ENCODE measurements at regions not wholly inside any gene's neighbourhood (a gene's known extent, or its start where the extent isn't known, plus 50 kb on each side); places are given as distances from the start of the nearest gene placed in this dataset.

DNA sequence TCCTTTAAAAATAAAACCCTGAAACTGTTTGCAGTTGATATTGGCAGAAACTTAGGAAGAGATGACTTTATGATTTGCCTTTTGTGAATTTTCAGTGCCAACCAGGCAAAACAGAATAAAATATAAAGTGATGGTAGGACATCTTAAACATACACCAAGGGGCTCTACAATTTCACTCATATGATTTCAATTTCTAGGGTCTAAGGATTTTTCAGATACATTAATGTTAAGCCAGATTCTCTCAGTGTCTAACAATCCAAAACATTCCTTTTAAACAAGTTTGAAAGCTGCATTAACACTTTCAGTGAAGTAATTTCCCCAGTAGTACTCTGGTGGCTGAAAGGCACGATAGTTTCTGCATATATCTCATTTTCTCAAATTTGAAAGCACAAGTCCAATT, 1262.0 kb upstream of the ADGRL3 start:
- Mint-ChIP-seq H3K27ac (ENCODE audit: low read depth) (no peak overlapping the region), H3K4me3 (no peak overlapping the region), H3K27me3 (no peaks in the 10 kb centered on the region), H3K9me3 (peaks cover 18% of the 10 kb centered on the region), H3K36me3 (ENCODE audit: insufficient read depth) (peaks cover under 1% of the 10 kb centered on the region), H3K4me1 (no peaks in the 10 kb centered on the region)
- no peak for ATAC-seq (replicated peaks; ENCODE audit: extremely low read depth, poor library complexity, severe bottlenecking)
- DNase-seq (ENCODE audit: low spot score in 2 of 2), result no peak

DNA sequence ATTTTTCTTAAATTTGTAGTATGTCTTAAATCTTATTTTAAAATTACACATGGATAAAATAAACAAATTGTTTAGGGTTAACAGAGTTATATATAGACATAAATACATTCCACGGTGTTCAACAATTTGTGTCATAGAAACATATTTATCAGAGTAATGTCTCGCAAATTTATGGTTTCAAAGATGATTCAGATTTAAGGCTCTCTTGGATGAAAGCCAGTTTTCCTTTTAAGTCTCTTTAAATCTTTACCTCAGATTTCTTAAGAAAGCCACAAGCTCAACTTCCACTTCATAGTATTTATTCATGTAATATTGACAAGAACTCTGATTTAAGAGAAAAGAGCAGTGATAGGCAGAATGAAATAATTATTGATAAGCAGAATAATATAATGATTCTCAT, 1254.8 kb upstream of the ADGRL3 start:
- Mint-ChIP-seq H3K4me3 (no peak overlapping the region), H3K4me1 (no peaks in the 10 kb centered on the region), H3K36me3 (ENCODE audit: insufficient read depth) (no peaks in the 10 kb centered on the region), H3K9me3 (peaks cover 35% of the 10 kb centered on the region), H3K27ac (ENCODE audit: low read depth) (no peak overlapping the region), H3K27me3 (no peaks in the 10 kb centered on the region)
- ATAC-seq (replicated peaks; ENCODE audit: extremely low read depth, poor library complexity, severe bottlenecking), result no peak
- DNase-seq (ENCODE audit: low spot score in 2 of 2), result no peak

DNA sequence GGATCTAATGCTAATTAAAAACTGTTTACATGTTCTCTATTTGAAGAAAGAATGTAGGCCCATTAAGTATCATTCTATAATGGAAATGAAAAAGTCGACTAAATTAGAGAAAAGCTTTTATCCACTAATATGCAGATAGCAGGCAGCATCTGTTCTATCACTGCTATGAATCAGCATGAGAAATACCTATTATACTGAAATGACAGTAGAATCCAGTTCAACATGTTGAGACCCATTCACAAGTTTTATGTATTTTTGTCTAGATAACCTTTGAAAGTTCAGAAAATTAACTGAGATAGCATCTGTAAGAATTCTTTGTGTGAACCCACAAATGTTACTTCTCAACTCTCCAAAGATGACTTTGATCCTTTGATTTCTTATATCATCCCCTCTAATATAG, 1254.4 kb upstream of the ADGRL3 start:
- Mint-ChIP-seq H3K4me3 (no peak overlapping the region), H3K27me3 (no peaks in the 10 kb centered on the region), H3K4me1 (no peaks in the 10 kb centered on the region), H3K9me3 (peaks cover 39% of the 10 kb centered on the region), H3K36me3 (ENCODE audit: insufficient read depth) (no peaks in the 10 kb centered on the region), H3K27ac (ENCODE audit: low read depth) (no peak overlapping the region)
- ATAC-seq (replicated peaks; ENCODE audit: extremely low read depth, poor library complexity, severe bottlenecking), result no peak
- no peak for DNase-seq (ENCODE audit: low spot score in 2 of 2)

DNA sequence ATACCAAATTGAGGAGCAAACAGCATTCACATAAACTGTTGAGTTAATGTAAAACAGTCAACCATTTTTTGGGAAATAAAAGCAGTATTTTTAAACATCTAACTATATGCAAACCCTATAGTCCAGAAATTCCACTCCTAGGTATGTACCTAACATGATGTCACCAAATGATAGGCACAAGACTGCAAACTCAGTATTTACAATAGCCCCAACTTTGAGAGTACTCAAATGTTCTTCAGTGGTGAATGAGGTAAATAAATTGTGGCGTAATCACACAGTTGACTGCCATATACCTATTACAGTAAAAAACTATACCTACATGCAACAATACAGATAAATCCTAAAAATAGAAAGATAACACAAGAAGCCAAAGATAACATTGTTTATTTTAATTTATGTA, 1243.8 kb upstream of the ADGRL3 start:
- peaks cover 31% of the 10 kb centered on the region for H3K9me3 Mint-ChIP-seq
- DNase-seq (ENCODE audit: low spot score in 2 of 2) (no peak), ATAC-seq (replicated peaks; ENCODE audit: extremely low read depth, poor library complexity, severe bottlenecking) (no peak)
- H3K4me1 Mint-ChIP-seq, result no peaks in the 10 kb centered on the region
- H3K4me3 Mint-ChIP-seq, result no peak overlapping the region
- H3K36me3 Mint-ChIP-seq (ENCODE audit: insufficient read depth), result peaks cover 2% of the 10 kb centered on the region
- no peaks in the 10 kb centered on the region for H3K27me3 Mint-ChIP-seq
- no peak overlapping the region for H3K27ac Mint-ChIP-seq (ENCODE audit: low read depth)

DNA sequence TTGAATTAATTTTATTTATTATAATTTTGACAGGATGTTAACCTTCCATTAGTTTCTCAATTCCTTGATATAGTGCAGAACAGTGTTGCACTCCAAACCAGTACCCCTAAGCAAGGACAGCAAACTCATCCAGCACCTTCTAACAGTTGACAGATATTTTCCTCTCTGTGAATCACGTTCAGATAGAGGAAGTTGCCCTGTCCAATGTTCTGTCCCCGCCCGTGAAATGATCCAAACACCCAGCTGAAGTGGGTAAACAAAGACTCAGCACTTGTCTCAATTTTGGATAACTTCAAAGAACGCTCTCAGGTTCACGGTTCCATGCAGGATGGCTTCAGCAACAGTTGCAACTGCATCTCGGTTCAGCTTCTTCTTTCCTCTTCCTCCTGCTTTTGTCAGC, 1240.0 kb upstream of the ADGRL3 start:
- DNase-seq (ENCODE audit: low spot score in 2 of 2) (no peak), ATAC-seq (replicated peaks; ENCODE audit: extremely low read depth, poor library complexity, severe bottlenecking) (no peak)
- Mint-ChIP-seq H3K9me3 (peaks cover 28% of the 10 kb centered on the region), H3K4me3 (no peak overlapping the region), H3K27ac (ENCODE audit: low read depth) (no peak overlapping the region), H3K27me3 (no peaks in the 10 kb centered on the region), H3K36me3 (ENCODE audit: insufficient read depth) (no peaks in the 10 kb centered on the region), H3K4me1 (no peaks in the 10 kb centered on the region)

DNA sequence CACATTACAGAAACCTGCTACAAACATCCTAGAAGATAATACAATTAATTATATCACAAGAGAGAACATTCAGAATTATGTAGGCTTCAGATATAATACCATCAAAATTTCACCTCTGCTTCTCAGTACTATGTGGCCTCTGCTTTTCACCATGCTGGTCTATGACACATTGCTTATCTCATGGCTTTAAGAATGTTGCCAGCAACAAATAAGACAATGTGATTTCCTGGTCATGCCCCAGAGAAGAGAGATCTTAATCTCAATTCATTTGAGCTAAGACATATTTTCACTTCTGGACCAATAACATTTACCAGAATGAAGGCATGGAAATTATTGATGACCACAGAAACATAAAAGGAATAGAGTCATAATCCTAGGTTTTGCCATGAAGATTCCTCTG, 1233.4 kb upstream of the ADGRL3 start:
- Mint-ChIP-seq H3K27me3 (no peaks in the 10 kb centered on the region), H3K4me3 (no peak overlapping the region), H3K36me3 (ENCODE audit: insufficient read depth) (no peaks in the 10 kb centered on the region), H3K9me3 (peaks cover 33% of the 10 kb centered on the region), H3K4me1 (no peaks in the 10 kb centered on the region), H3K27ac (ENCODE audit: low read depth) (no peak overlapping the region)
- ATAC-seq (replicated peaks; ENCODE audit: extremely low read depth, poor library complexity, severe bottlenecking) (no peak), DNase-seq (ENCODE audit: low spot score in 2 of 2) (no peak)

DNA sequence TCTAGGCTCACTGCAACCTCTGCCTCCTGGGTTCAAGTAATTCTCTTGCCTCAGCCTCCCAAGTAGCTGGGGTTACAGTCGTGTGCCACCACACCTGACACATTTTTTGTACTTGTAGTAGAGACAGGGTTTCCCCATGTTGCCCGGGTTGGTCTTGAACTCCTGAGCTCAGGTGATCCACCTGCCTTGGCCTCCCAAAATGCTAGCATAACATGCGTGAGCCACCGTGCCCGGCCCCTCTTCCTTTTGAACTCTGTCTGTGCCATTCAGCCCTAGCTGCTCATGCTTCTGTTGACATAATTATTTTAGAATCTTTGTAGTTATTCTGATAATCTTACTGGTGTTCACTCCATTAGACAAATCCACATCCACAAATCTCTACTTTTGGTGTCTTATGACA, 1231.3 kb upstream of the ADGRL3 start:
- H3K9me3 Mint-ChIP-seq, result peaks cover 27% of the 10 kb centered on the region
- no peaks in the 10 kb centered on the region for H3K36me3 Mint-ChIP-seq (ENCODE audit: insufficient read depth)
- no peaks in the 10 kb centered on the region for H3K4me1 Mint-ChIP-seq

DNA sequence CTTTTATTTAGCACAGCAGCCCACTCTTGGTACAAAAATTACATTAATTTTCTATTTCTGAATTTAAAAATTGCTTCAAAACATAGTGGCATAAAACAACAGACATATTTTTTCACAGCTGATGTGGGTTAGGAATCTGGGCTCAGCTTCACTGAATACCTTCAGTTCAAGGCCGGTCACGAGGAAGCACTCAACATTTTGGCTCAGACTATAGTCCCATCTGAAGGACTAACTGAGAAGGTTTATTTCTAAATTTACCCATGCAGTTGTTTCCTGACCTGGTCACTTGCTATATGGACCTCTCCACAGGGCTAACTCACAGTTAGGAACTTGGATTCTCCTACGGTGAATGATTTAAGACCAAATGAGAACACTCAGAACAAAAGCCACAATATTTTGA, 1230.2 kb upstream of the ADGRL3 start:
- Mint-ChIP-seq H3K27me3 (no peaks in the 10 kb centered on the region), H3K4me3 (no peak overlapping the region), H3K9me3 (peaks cover 27% of the 10 kb centered on the region), H3K27ac (ENCODE audit: low read depth) (no peak overlapping the region), H3K4me1 (no peaks in the 10 kb centered on the region), H3K36me3 (ENCODE audit: insufficient read depth) (no peaks in the 10 kb centered on the region)
- DNase-seq (ENCODE audit: low spot score in 2 of 2), result no peak
- ATAC-seq (replicated peaks; ENCODE audit: extremely low read depth, poor library complexity, severe bottlenecking), result no peak

More for the DNA sequence above, 1231.3 kb upstream of the ADGRL3 start:
- Mint-ChIP-seq H3K27ac (ENCODE audit: low read depth) (no peak overlapping the region), H3K4me3 (no peak overlapping the region), H3K27me3 (no peaks in the 10 kb centered on the region)
- ATAC-seq (replicated peaks; ENCODE audit: extremely low read depth, poor library complexity, severe bottlenecking) (no peak), DNase-seq (ENCODE audit: low spot score in 2 of 2) (no peak)

DNA sequence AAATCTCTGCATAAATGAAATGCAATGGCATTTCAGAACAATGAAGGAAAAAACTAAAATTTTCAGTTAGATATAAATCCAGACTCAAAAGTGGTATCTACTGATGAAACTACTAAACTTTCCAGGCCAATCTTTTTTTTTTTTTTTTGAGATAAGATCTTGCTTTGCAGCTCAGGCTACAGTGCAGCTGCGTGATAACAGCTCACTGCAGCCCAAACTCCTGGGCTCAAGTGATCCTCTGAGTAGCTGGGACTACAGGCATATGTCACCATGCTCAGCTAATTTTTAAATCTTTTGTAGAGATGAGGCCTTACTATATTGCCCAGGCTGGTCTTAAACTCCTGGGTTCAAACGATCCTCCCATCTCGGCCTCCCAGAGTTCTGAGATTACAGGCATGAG, 1228.2 kb upstream of the ADGRL3 start:
- Mint-ChIP-seq H3K4me1 (no peaks in the 10 kb centered on the region), H3K27ac (ENCODE audit: low read depth) (no peak overlapping the region), H3K36me3 (ENCODE audit: insufficient read depth) (no peaks in the 10 kb centered on the region), H3K27me3 (no peaks in the 10 kb centered on the region), H3K4me3 (no peak overlapping the region), H3K9me3 (peaks cover 36% of the 10 kb centered on the region)
- DNase-seq (ENCODE audit: low spot score in 2 of 2) (no peak), ATAC-seq (replicated peaks; ENCODE audit: extremely low read depth, poor library complexity, severe bottlenecking) (no peak)

DNA sequence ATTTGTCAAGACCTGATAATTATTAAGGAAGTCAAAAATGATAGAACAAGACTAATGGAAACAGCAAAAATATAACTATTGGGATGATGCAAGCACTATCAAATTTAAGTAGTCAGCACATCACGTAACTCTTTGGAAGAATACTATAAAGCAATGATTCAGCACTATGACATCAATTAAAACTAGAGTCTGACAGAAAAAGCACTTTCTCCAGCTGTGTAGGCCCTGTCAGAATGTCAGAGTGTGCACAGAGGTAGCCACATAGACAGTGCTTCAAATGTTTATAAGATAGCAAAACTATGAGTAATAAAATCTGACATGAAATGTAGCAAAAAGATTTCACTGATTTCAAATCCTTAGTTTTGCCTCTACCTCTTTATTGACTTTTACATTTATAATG, 1226.6 kb upstream of the ADGRL3 start:
- Mint-ChIP-seq H3K36me3 (ENCODE audit: insufficient read depth) (no peaks in the 10 kb centered on the region), H3K4me3 (no peak overlapping the region), H3K9me3 (peaks cover 29% of the 10 kb centered on the region), H3K27me3 (no peaks in the 10 kb centered on the region), H3K27ac (ENCODE audit: low read depth) (no peak overlapping the region), H3K4me1 (no peaks in the 10 kb centered on the region)
- ATAC-seq (replicated peaks; ENCODE audit: extremely low read depth, poor library complexity, severe bottlenecking) (no peak), DNase-seq (ENCODE audit: low spot score in 2 of 2) (no peak)

DNA sequence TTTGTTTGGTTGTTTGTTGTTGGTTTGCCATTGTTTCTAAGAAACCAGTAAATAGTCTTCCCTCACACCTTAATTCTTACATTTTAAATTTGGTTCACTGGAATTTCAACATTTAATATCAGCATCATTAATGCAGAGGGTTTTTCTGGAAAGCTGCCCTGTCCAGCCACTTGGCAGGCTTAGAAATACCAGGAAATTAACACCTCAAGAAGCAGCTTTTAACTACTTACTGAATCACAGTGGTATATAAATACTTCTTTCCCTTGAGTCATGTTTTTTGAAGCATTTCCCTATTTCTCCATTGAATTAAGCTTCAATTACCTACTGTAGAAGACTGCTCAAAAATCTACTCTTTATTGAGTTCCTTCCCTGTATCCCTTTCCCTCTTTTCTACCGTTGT, 1221.1 kb upstream of the ADGRL3 start:
- H3K27me3 Mint-ChIP-seq, result no peaks in the 10 kb centered on the region
- ATAC-seq (replicated peaks; ENCODE audit: extremely low read depth, poor library complexity, severe bottlenecking) (no peak), DNase-seq (ENCODE audit: low spot score in 2 of 2) (no peak)
- no peaks in the 10 kb centered on the region for H3K36me3 Mint-ChIP-seq (ENCODE audit: insufficient read depth)
- no peak overlapping the region for H3K4me3 Mint-ChIP-seq
- H3K27ac Mint-ChIP-seq (ENCODE audit: low read depth), result no peak overlapping the region
- H3K9me3 Mint-ChIP-seq, result peaks cover 26% of the 10 kb centered on the region
- H3K4me1 Mint-ChIP-seq, result no peaks in the 10 kb centered on the region

DNA sequence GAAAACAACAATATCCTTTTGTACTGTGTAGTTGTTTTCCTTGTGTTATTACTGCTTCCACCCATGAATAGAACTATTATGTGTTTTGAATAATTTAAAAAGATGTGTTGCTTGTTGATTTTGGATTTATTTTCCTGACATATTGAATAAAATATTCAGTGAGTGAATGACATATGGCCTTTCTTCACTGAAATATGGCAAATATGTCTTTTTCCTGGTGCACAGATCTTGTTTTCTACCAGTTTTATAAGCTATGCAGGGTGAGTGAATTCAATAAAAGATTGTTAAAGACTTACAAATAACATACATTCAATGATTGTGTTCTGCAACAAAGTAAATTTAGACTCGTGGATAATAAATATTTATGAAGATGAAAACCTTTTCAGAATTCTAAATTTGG, 1216.3 kb upstream of the ADGRL3 start:
- H3K36me3 Mint-ChIP-seq (ENCODE audit: insufficient read depth), result no peaks in the 10 kb centered on the region

DNA sequence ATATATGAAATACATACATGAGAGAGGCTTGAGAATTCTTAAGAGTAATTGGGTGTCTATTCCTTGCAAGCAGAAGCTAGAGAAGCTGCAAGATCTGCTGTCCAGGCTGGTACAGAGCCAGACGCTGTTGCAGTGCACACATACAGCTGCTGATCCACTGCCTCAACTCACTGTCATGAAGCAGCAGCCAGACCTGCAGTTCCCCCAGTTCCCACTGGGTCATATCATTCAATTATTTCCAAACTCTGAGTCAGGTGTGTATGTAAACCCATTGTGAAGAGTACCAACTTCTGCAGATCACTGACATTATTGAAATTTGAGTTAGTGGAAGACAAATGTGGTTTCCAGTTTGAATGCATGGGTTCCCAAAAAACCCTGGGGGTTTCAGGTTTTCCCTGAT, 1212.8 kb upstream of the ADGRL3 start:
- H3K36me3 Mint-ChIP-seq (ENCODE audit: insufficient read depth), result no peaks in the 10 kb centered on the region
- no peaks in the 10 kb centered on the region for H3K27me3 Mint-ChIP-seq
- no peak overlapping the region for H3K27ac Mint-ChIP-seq (ENCODE audit: low read depth)
- DNase-seq (ENCODE audit: low spot score in 2 of 2) (no peak), ATAC-seq (replicated peaks; ENCODE audit: extremely low read depth, poor library complexity, severe bottlenecking) (no peak)
- H3K9me3 Mint-ChIP-seq, result no peaks in the 10 kb centered on the region
- H3K4me3 Mint-ChIP-seq, result no peak overlapping the region
- no peaks in the 10 kb centered on the region for H3K4me1 Mint-ChIP-seq

More for the DNA sequence above, 1216.3 kb upstream of the ADGRL3 start:
- Mint-ChIP-seq H3K4me1 (no peaks in the 10 kb centered on the region), H3K4me3 (no peak overlapping the region), H3K27ac (ENCODE audit: low read depth) (no peak overlapping the region), H3K9me3 (peaks cover 16% of the 10 kb centered on the region), H3K27me3 (no peaks in the 10 kb centered on the region)
- DNase-seq (ENCODE audit: low spot score in 2 of 2), result no peak
- ATAC-seq (replicated peaks; ENCODE audit: extremely low read depth, poor library complexity, severe bottlenecking), result no peak

DNA sequence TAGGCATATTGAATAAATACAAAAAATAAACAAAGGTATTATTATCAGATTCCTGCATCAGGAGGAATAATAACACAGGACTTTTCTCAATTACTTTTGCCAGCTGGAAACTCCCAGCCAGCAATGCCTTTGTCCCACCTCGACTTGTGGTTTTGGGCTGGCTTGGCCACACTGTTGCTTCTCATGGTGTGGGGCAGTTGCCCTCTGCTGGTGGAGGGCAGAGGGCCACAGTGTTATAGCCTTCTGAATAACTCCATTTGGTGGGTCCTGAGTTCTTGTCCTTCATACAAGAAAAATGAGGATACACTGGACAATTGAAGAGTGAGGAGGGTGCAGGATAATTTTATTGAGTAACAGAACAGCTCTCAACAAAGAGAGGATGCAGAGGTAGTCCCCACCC, 1206.0 kb upstream of the ADGRL3 start:
- no peak for ATAC-seq (replicated peaks; ENCODE audit: extremely low read depth, poor library complexity, severe bottlenecking)
- peaks cover 15% of the 10 kb centered on the region for H3K9me3 Mint-ChIP-seq
- H3K4me1 Mint-ChIP-seq, result no peaks in the 10 kb centered on the region
- no peak overlapping the region for H3K4me3 Mint-ChIP-seq
- H3K36me3 Mint-ChIP-seq (ENCODE audit: insufficient read depth), result no peaks in the 10 kb centered on the region
- no peak for DNase-seq (ENCODE audit: low spot score in 2 of 2)
- no peak overlapping the region for H3K27ac Mint-ChIP-seq (ENCODE audit: low read depth)
- H3K27me3 Mint-ChIP-seq, result no peaks in the 10 kb centered on the region
